ENCODE measurements at regions not wholly inside any gene's neighbourhood (a gene's known extent, or its start where the extent isn't known, plus 50 kb on each side); places are given as distances from the start of the nearest gene placed in this dataset.

DNA sequence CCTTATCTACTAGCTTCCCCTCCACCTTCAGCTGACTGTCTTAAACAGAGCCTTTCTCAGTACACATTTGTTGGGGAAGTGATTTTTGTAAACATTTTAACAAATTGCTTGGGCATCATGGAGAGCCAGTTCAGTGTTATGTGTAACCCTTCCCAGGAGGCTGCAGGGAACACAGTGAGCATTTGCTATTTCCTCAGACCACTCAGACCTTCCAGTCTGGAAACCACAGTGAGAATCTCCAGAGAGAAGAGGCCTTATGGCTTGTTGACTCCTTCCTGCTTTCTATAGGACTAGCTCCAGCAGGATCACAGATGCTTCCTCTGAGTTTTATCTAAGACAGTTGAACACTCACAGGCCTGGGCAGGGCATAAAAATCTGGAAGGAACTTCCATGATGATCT, 409.8 kb upstream of the NPVF start:
- Histone ChIP-seq H3K79me2 (ENCODE audit: low read length) (no peaks in the 10 kb centered on the region), H3K4me1 (ENCODE audit: low read length) (no peaks in the 10 kb centered on the region), H2AFZ (ENCODE audit: low read depth, low read length) (no peak overlapping the region), H4K20me1 (ENCODE audit: insufficient read depth, low read length) (no peaks in the 10 kb centered on the region), H3K9ac (ENCODE audit: low read length) (no peak overlapping the region), H3K4me2 (ENCODE audit: low read length) (no peak overlapping the region), H3K9me3 (ENCODE audit: insufficient read depth, low read length) (no peaks in the 10 kb centered on the region), H3K36me3 (replicated peaks; ENCODE audit: low read depth, low read length) (no peaks in the 10 kb centered on the region), H3K27ac (ENCODE audit: low read length) (no peak overlapping the region), H3K4me3 (ENCODE audit: low read length) (no peak overlapping the region), H3K27me3 (ENCODE audit: low read depth, low read length) (no peaks in the 10 kb centered on the region)
- TF ChIP-seq EZH2phosphoT487 (IDR thresholded peaks at IDR 0.05; ENCODE audit: low read depth): no peak
- TF ChIP-seq, protein P1, sequence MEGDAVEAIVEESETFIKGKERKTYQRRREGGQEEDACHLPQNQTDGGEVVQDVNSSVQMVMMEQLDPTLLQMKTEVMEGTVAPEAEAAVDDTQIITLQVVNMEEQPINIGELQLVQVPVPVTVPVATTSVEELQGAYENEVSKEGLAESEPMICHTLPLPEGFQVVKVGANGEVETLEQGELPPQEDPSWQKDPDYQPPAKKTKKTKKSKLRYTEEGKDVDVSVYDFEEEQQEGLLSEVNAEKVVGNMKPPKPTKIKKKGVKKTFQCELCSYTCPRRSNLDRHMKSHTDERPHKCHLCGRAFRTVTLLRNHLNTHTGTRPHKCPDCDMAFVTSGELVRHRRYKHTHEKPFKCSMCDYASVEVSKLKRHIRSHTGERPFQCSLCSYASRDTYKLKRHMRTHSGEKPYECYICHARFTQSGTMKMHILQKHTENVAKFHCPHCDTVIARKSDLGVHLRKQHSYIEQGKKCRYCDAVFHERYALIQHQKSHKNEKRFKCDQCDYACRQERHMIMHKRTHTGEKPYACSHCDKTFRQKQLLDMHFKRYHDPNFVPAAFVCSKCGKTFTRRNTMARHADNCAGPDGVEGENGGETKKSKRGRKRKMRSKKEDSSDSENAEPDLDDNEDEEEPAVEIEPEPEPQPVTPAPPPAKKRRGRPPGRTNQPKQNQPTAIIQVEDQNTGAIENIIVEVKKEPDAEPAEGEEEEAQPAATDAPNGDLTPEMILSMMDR (IDR thresholded peaks at IDR 0.05; ENCODE audit: low read depth, low read length): no peak

DNA sequence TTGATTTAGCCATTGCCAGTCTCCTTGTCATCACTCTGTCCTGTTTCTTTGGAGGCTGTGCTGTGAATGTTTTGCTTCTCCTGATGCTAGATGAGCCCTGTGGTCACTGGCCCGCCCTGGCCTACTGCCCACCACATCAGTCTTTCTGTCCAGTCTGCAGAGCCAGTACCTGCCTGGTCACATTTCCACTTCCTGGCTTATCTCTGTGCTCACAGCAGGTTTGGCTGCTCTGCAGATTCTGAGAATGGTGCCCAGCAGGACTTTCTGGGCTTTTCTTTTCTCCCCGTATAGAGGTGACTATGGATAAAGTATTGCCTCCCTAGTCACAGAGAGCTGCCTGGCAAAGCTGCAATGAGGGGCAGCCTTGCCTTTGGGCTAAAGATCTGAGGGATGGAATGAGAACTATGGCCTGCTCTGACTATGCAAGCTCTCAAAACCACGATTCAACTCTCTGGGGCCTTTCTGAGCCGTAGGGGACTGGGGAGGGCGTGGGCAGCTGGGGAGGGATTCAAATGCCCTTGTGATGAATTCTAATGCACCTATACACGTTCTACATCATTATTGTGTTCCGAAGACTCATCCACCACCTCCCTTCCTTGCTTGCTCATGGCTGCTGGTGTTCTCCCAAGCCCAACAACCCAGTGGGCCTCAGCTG, 410.4 kb upstream of the NPVF start:
- no peaks in the 10 kb centered on the region for H3K4me1 ChIP-seq (ENCODE audit: low read length)
- no peak overlapping the region for H3K4me2 ChIP-seq (ENCODE audit: low read length)
- H3K36me3 ChIP-seq (replicated peaks; ENCODE audit: low read depth, low read length): no peaks in the 10 kb centered on the region
- TF ChIP-seq, protein P1 (IDR thresholded peaks at IDR 0.05; ENCODE audit: low read depth, low read length): no peak
- no peak for TF ChIP-seq EZH2phosphoT487 (IDR thresholded peaks at IDR 0.05; ENCODE audit: low read depth)
- no peak overlapping the region for H2AFZ ChIP-seq (ENCODE audit: low read depth, low read length)
- H3K27ac ChIP-seq (ENCODE audit: low read length): no peak overlapping the region
- no peaks in the 10 kb centered on the region for H3K79me2 ChIP-seq (ENCODE audit: low read length)
- H4K20me1 ChIP-seq (ENCODE audit: insufficient read depth, low read length): no peaks in the 10 kb centered on the region
- H3K9ac ChIP-seq (ENCODE audit: low read length): no peak overlapping the region
- no peaks in the 10 kb centered on the region for H3K27me3 ChIP-seq (ENCODE audit: low read depth, low read length)
- H3K4me3 ChIP-seq (ENCODE audit: low read length): no peak overlapping the region
- H3K9me3 ChIP-seq (ENCODE audit: insufficient read depth, low read length): no peaks in the 10 kb centered on the region

DNA sequence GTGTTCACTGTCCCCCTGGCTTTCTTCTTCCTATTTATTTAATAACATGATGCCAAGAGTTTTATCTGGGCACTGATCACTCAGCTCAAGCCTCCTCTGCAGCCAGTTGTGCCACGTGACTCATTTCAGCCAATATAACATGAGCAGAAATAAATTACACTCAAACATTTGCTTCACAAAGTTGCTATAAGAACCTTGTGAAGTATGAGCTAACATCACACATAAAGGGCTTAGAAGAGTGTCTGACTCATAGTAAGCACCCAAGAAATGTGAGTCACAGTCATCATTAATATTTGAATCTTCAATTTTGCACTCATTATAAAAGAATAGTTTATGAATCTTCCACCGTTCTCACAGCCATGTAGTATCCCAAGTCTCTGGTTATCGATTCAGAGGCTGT, 414.6 kb upstream of the NPVF start:
- Histone ChIP-seq H3K36me3 (replicated peaks; ENCODE audit: low read depth, low read length) (no peaks in the 10 kb centered on the region), H3K9me3 (ENCODE audit: insufficient read depth, low read length) (no peaks in the 10 kb centered on the region), H3K79me2 (ENCODE audit: low read length) (no peaks in the 10 kb centered on the region), H3K4me1 (ENCODE audit: low read length) (no peaks in the 10 kb centered on the region), H4K20me1 (ENCODE audit: insufficient read depth, low read length) (no peaks in the 10 kb centered on the region), H2AFZ (ENCODE audit: low read depth, low read length) (no peak overlapping the region), H3K27ac (ENCODE audit: low read length) (no peak overlapping the region), H3K9ac (ENCODE audit: low read length) (no peak overlapping the region), H3K4me2 (ENCODE audit: low read length) (no peak overlapping the region), H3K27me3 (ENCODE audit: low read depth, low read length) (no peaks in the 10 kb centered on the region), H3K4me3 (ENCODE audit: low read length) (no peak overlapping the region)
- no peak for TF ChIP-seq EZH2phosphoT487 (IDR thresholded peaks at IDR 0.05; ENCODE audit: low read depth)
- TF ChIP-seq, protein P1 (IDR thresholded peaks at IDR 0.05; ENCODE audit: low read depth, low read length): no peak

DNA sequence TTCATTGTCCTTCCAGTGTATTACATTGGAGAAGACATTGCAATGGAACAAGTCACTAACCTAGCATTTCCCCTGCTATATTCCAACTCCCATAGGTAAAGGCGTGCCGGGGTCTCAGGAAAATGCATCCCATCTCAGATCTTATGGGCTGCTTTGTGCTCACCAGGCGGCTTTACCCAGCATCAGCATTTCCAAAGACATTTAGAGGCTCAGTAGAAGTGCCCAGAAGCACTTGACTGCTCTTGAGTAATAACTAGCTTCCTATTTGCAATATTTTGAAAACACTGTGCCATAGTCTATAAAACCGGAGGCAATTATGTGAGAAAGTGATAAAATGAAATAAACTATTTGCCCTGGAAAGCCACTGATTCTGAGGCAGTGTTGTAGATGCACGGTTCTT, 415.0 kb upstream of the NPVF start:
- no peaks in the 10 kb centered on the region for H3K27me3 ChIP-seq (ENCODE audit: low read depth, low read length)
- H3K27ac ChIP-seq (ENCODE audit: low read length): no peak overlapping the region
- H3K4me1 ChIP-seq (ENCODE audit: low read length): no peaks in the 10 kb centered on the region
- no peaks in the 10 kb centered on the region for H4K20me1 ChIP-seq (ENCODE audit: insufficient read depth, low read length)
- H3K4me3 ChIP-seq (ENCODE audit: low read length): no peak overlapping the region
- no peaks in the 10 kb centered on the region for H3K79me2 ChIP-seq (ENCODE audit: low read length)
- TF ChIP-seq, protein P1 (IDR thresholded peaks at IDR 0.05; ENCODE audit: low read depth, low read length): no peak
- no peak for TF ChIP-seq EZH2phosphoT487 (IDR thresholded peaks at IDR 0.05; ENCODE audit: low read depth)
- H3K36me3 ChIP-seq (replicated peaks; ENCODE audit: low read depth, low read length): no peaks in the 10 kb centered on the region
- no peaks in the 10 kb centered on the region for H3K9me3 ChIP-seq (ENCODE audit: insufficient read depth, low read length)
- no peak overlapping the region for H3K9ac ChIP-seq (ENCODE audit: low read length)
- no peak overlapping the region for H2AFZ ChIP-seq (ENCODE audit: low read depth, low read length)
- H3K4me2 ChIP-seq (ENCODE audit: low read length): no peak overlapping the region

Measured in OCI-LY3 (cell line).